Activated B cell treated with CpG ODN at 0.5 μM for 24 hours (primary cell): ENCODE measurements at regions not wholly inside any gene's neighbourhood (a gene's known extent, or its start where the extent isn't known, plus 50 kb on each side); places are given as distances from the start of the nearest gene placed in this dataset.

Source experiments
- ATAC-seq: fragments of 200-7000 bp; cut with Tn5 transposase; one replicate; pipeline ENCODE4 v1.10.0; 2021; ENCODE audit warnings: low read depth, mild to moderate bottlenecking, moderate library complexity
- CTCF ChIA-PET: fragments of 350-600 bp; sonication (Branson Sonifier 250); formaldehyde crosslinking; loops from one replicate; lab custom pipeline; 2021; ENCODE audit warnings: antibody characterized with exemption; lab: Charles Lee
- POLR2A ChIA-PET: fragments of 350-600 bp; sonication (Branson Sonifier 250); formaldehyde crosslinking; loops from one replicate; lab custom pipeline; 2021; ENCODE audit warnings: antibody characterized with exemption; lab: Charles Lee
- DNase-seq: peaks from one replicate; pipeline ENCODE4 v3.0.0; 2022
- H3K27ac Mint-ChIP-seq: one replicate; pipeline ENCODE4 v1.8.0; 2020; ENCODE audit warnings: mixed read lengths
- H3K27me3 Mint-ChIP-seq: one replicate; pipeline ENCODE4 v1.8.0; 2021; ENCODE audit warnings: mixed read lengths
- H3K36me3 Mint-ChIP-seq: one replicate; pipeline ENCODE4 v1.8.0; 2021; ENCODE audit warnings: low read depth, mixed read lengths
- H3K4me1 Mint-ChIP-seq: one replicate; pipeline ENCODE4 v1.8.0; 2021; ENCODE audit warnings: mixed read lengths
- H3K4me3 Mint-ChIP-seq: one replicate; pipeline ENCODE4 v1.8.0; 2020; ENCODE audit warnings: mild to moderate bottlenecking, mixed read lengths
- H3K9me3 Mint-ChIP-seq: one replicate; pipeline ENCODE4 v1.8.0; 2020; ENCODE audit warnings: mixed read lengths
- CTCF ChIP-seq: fragments of 200-600 bp; IDR thresholded peaks from one replicate; pipeline ENCODE4 v1.8.0; 2022; ENCODE audit warnings: antibody characterized with exemption, mild to moderate bottlenecking
- intact Hi-C: fragments of 100-400 bp; cut with micrococcal nuclease; formaldehyde crosslinking; loops from one replicate; pipeline ENCODE4 v1.15.1; 2024

- Mint-ChIP-seq H3K4me3 (no peak overlapping the region), H3K4me1 (no peaks in the 10 kb centered on the region), H3K27me3 (no peaks in the 10 kb centered on the region), H3K36me3 (no peaks in the 10 kb centered on the region), H3K9me3 (no peaks in the 10 kb centered on the region), H3K27ac (no peak overlapping the region)
- intact Hi-C loops = no loop called here
- ATAC-seq = no peak
- CTCF ChIA-PET = no interaction called here
- no peak for DNase-seq
- no peak for TF ChIP-seq CTCF
- POLR2A ChIA-PET = interaction anchor here (0.6 kb wide), 1 partner anchor 792 kb away, joined by 4 read pairs; no protein-coding TSS in a partner anchor
Observed at GRCh38 chr22:20651286-20651685, 122.6 kb upstream of the SERPIND1 start.

- Mint-ChIP-seq H3K27me3 (no peaks in the 10 kb centered on the region), H3K4me1 (no peaks in the 10 kb centered on the region), H3K27ac (no peak overlapping the region), H3K36me3 (no peaks in the 10 kb centered on the region), H3K4me3 (no peak overlapping the region), H3K9me3 (no peaks in the 10 kb centered on the region)
- DNase-seq (no peak), ATAC-seq (no peak)
- CTCF ChIA-PET = no interaction called here
- intact Hi-C loops = no loop called here
- TF ChIP-seq CTCF = no peak
- POLR2A ChIA-PET = no interaction called here
Observed at GRCh38 chr22:20652130-20652529, 121.8 kb upstream of the SERPIND1 start.

GRCh38 chr22:20652582-20652981, 121.3 kb upstream of the SERPIND1 start:
- Mint-ChIP-seq H3K27ac (no peak overlapping the region), H3K36me3 (no peaks in the 10 kb centered on the region), H3K27me3 (no peaks in the 10 kb centered on the region), H3K9me3 (no peaks in the 10 kb centered on the region), H3K4me1 (no peaks in the 10 kb centered on the region), H3K4me3 (no peak overlapping the region)
- no peak for ATAC-seq
- POLR2A ChIA-PET = no interaction called here
- CTCF ChIA-PET = no interaction called here
- intact Hi-C loops = no loop called here
- no peak for DNase-seq
- TF ChIP-seq CTCF = no peak

GRCh38 chr22:20653012-20653794, 120.7 kb upstream of the SERPIND1 start:
- ATAC-seq = no peak
- no peak for DNase-seq
- ChIA-PET CTCF (no interaction called here), POLR2A (no interaction called here)
- TF ChIP-seq CTCF = no peak
- Mint-ChIP-seq H3K4me1 (no peaks in the 10 kb centered on the region), H3K27me3 (no peaks in the 10 kb centered on the region), H3K27ac (no peak overlapping the region), H3K4me3 (no peak overlapping the region), H3K9me3 (no peaks in the 10 kb centered on the region), H3K36me3 (no peaks in the 10 kb centered on the region)
- intact Hi-C loops = no loop called here

GRCh38 chr22:20653795-20654342, 120.0 kb upstream of the SERPIND1 start:
- ChIA-PET POLR2A (no interaction called here), CTCF (no interaction called here)
- no peak overlapping the region for H3K4me3 Mint-ChIP-seq

More at GRCh38 chr22:20653795-20654342, 120.0 kb upstream of the SERPIND1 start:
- Mint-ChIP-seq H3K27me3 (no peaks in the 10 kb centered on the region), H3K4me1 (no peaks in the 10 kb centered on the region), H3K9me3 (no peaks in the 10 kb centered on the region), H3K27ac (no peak overlapping the region), H3K36me3 (no peaks in the 10 kb centered on the region)
- no peak for TF ChIP-seq CTCF
- DNase-seq (no peak), ATAC-seq (no peak)
- intact Hi-C loops = no loop called here
